ENCODE measurements at regions not wholly inside any gene's neighbourhood (a gene's known extent, or its start where the extent isn't known, plus 50 kb on each side); places are given as distances from the start of the nearest gene placed in this dataset.
"Not testable (repeated sequence)": the region's sequence is repeated elsewhere in the genome, so short reads cannot be mapped to it uniquely, and the experiment has no call there.

DNA sequence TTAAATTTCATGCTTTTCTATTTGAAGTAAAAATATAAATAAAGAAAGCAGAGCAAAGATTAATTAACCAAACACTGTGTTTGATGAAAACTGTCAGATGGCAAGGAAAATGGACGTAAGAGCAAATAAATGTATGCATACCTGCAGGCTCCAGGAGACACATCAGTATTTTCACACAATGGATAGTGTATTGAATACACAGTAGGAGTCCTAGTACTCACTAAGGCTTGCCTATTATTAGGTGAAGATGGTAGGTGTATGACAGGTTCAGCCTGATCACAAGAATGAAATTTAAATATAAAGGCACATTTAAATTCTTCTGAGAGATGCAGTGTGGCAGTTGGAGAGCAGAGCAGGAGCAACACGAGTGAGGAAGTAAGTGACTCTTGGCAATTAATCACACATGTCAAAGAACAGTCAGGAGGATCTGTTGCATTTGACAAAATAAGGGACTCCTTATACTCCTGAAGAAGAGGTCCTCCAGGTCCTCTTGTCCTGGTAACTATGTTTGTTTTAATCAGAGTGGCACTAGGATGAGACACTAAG is 106.0 kb upstream of the NDST4 start:
- Histone ChIP-seq H3K27ac (ENCODE audit: low read depth in 2 of 2, low read length in 2 of 2) (no peak overlapping the region), H3K9ac (ENCODE audit: low read depth in 1 of 2, low read length in 2 of 2) (no peak overlapping the region), H3K4me1 (ENCODE audit: control insufficient read depth in 2 of 2, insufficient read depth in 2 of 2, low read length in 2 of 2) (no peaks in the 10 kb centered on the region), H3K9me3 (ENCODE audit: control insufficient read depth in 2 of 2, low read length in 2 of 2) (no peaks in the 10 kb centered on the region), H3K27me3 (ENCODE audit: control insufficient read depth in 2 of 2, insufficient read depth in 2 of 2, low read length in 2 of 2) (no peaks in the 10 kb centered on the region), H3K4me3 (ENCODE audit: low read length in 2 of 2) (no peak overlapping the region), H3K36me3 (ENCODE audit: control insufficient read depth in 2 of 2, insufficient read depth in 2 of 2, low read length in 2 of 2) (no peaks in the 10 kb centered on the region)

DNA sequence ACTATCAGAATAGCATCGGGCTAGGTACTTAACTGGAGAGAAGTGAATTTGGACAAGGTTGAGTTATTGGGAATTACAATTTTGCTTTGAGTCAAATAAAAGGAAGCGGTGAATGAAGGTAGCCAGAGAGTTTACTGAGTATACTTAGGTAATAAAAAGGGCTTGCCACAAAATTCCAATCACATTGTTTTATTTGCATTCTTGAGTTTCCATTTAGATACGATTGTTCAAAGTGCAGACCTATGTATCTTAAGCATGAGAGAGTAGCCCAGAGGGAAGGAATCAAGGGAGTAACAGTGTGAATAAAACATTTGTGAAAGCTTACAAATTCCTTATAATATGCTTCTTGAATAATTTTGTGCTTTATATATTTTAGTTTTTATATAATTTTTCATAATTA is 102.5 kb upstream of the NDST4 start:
- no peak overlapping the region for H3K9ac ChIP-seq (ENCODE audit: low read depth in 1 of 2, low read length in 2 of 2)
- H3K4me1 ChIP-seq (ENCODE audit: control insufficient read depth in 2 of 2, insufficient read depth in 2 of 2, low read length in 2 of 2) = no peaks in the 10 kb centered on the region
- H3K4me3 ChIP-seq (ENCODE audit: low read length in 2 of 2) = no peak overlapping the region
- no peak overlapping the region for H3K27ac ChIP-seq (ENCODE audit: low read depth in 2 of 2, low read length in 2 of 2)
- no peaks in the 10 kb centered on the region for H3K27me3 ChIP-seq (ENCODE audit: control insufficient read depth in 2 of 2, insufficient read depth in 2 of 2, low read length in 2 of 2)
- H3K9me3 ChIP-seq (ENCODE audit: control insufficient read depth in 2 of 2, low read length in 2 of 2) = no peaks in the 10 kb centered on the region
- no peaks in the 10 kb centered on the region for H3K36me3 ChIP-seq (ENCODE audit: control insufficient read depth in 2 of 2, insufficient read depth in 2 of 2, low read length in 2 of 2)

DNA sequence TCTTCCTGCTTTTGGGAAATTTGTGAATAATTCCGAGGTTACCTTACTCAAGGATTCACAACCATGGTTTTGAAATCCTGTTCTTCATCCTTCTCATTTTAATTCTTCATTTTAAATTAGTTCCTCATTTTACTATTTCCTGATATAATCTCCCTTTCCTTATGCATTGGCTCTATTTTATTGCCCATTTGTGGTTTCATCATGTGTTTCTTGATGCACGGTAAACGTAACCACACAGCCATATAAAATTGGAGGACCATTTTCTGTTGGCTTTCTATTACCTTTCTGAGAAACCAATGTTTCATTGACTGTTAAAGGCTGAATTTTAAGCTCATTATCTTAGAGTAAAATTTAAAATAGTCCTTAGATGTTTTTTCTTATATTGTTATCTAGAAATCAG is 100.3 kb upstream of the NDST4 start:
- Histone ChIP-seq H3K36me3 (ENCODE audit: control insufficient read depth in 2 of 2, insufficient read depth in 2 of 2, low read length in 2 of 2) (no peaks in the 10 kb centered on the region), H3K9me3 (ENCODE audit: control insufficient read depth in 2 of 2, low read length in 2 of 2) (no peaks in the 10 kb centered on the region), H3K27ac (ENCODE audit: low read depth in 2 of 2, low read length in 2 of 2) (no peak overlapping the region), H3K4me3 (ENCODE audit: low read length in 2 of 2) (no peak overlapping the region), H3K9ac (ENCODE audit: low read depth in 1 of 2, low read length in 2 of 2) (no peak overlapping the region), H3K27me3 (ENCODE audit: control insufficient read depth in 2 of 2, insufficient read depth in 2 of 2, low read length in 2 of 2) (no peaks in the 10 kb centered on the region), H3K4me1 (ENCODE audit: control insufficient read depth in 2 of 2, insufficient read depth in 2 of 2, low read length in 2 of 2) (no peaks in the 10 kb centered on the region)

DNA sequence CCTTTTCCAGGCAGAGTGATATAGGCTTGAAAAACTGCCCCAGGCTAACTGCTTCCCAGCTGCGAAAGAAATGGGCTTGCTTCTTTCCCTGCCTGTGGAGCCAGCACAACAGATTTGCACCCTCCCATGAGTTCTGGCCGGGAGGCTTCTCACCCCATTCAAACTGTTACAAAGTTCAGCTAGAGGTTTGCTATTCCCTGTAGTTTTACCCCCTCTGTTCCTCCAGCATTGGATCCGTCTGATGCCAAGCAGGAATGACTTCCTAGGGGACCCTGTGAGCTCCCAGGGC is 87.6 kb upstream of the NDST4 start:
- H3K9me3 ChIP-seq (ENCODE audit: control insufficient read depth in 2 of 2, low read length in 2 of 2) = no peaks in the 10 kb centered on the region

DNA sequence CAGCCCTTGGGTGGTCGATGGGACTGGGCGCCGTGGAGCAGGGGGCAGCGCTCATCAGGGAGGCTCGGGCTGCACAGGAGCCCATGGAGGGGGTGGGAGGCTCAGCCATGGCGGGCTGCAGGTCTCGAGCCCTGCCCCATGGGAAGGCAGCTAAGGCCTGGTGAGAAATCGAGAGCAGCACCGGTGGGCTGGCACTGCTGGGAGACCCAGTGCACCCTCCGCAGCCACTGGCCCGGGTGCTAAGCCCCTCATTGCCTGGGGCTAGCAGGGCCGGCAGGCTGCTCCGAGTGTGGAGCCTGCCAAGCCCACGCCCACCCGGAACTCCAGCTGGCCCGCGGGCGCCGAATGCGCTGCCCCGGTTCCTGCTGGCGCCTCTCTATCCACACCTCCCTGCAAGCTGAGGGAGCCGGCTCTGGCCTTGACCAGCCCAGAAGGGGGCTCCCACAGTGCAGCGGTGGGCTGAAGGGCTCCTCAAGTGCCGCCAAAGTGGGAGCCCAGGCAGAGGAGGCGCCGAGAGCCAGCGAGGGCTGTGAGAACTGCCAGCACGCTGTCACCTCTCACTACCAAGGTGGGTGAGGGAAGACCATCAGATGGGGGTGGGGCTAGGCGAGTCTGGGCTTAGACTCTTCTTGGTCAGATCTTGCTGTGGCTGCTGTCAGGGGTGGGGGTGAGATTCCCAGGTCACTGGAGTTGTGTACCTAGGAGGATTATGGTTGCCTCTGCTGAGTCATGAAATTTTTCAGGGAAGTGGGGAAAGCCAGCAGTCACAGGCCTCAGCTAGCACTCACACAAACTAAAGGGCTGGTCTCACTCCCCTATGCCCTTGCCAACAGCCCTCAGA is 87.0 kb upstream of the NDST4 start:
- not testable (repeated sequence) for H3K9me3 ChIP-seq (ENCODE audit: control insufficient read depth in 2 of 2, low read length in 2 of 2); H3K4me1 ChIP-seq (ENCODE audit: control insufficient read depth in 2 of 2, insufficient read depth in 2 of 2, low read length in 2 of 2); H3K27ac ChIP-seq (ENCODE audit: low read depth in 2 of 2, low read length in 2 of 2); H3K4me3 ChIP-seq (ENCODE audit: low read length in 2 of 2); H3K36me3 ChIP-seq (ENCODE audit: control insufficient read depth in 2 of 2, insufficient read depth in 2 of 2, low read length in 2 of 2); H3K27me3 ChIP-seq (ENCODE audit: control insufficient read depth in 2 of 2, insufficient read depth in 2 of 2, low read length in 2 of 2); H3K9ac ChIP-seq (ENCODE audit: low read depth in 1 of 2, low read length in 2 of 2)

More for the DNA sequence above, 87.6 kb upstream of the NDST4 start:
- H3K4me3 ChIP-seq (ENCODE audit: low read length in 2 of 2) = no peak overlapping the region
- no peak overlapping the region for H3K27ac ChIP-seq (ENCODE audit: low read depth in 2 of 2, low read length in 2 of 2)
- no peaks in the 10 kb centered on the region for H3K27me3 ChIP-seq (ENCODE audit: control insufficient read depth in 2 of 2, insufficient read depth in 2 of 2, low read length in 2 of 2)
- H3K4me1 ChIP-seq (ENCODE audit: control insufficient read depth in 2 of 2, insufficient read depth in 2 of 2, low read length in 2 of 2) = no peaks in the 10 kb centered on the region
- no peaks in the 10 kb centered on the region for H3K36me3 ChIP-seq (ENCODE audit: control insufficient read depth in 2 of 2, insufficient read depth in 2 of 2, low read length in 2 of 2)
- H3K9ac ChIP-seq (ENCODE audit: low read depth in 1 of 2, low read length in 2 of 2) = no peak overlapping the region

DNA sequence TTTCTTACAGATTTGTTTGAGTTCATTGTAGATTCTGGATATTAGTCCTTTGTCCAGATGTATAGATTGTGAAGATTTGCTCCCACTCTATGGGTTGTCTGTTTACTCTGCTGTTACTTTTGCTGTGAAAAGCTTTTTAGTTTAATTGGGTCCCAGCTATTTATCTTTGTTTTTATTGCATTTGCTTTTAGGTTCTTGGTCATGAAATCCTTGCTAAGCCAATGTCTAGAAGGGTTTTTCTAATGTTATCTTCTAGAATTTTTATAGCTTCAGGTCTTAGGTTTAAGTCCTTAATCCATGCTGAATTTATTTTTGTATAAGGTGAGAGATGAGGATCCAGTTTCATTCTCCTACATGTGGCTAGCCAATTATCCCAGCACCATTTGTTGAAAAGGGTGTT is 81.2 kb upstream of the NDST4 start:
- not testable (repeated sequence) for H3K9me3 ChIP-seq (ENCODE audit: control insufficient read depth in 2 of 2, low read length in 2 of 2); H3K9ac ChIP-seq (ENCODE audit: low read depth in 1 of 2, low read length in 2 of 2); H3K4me1 ChIP-seq (ENCODE audit: control insufficient read depth in 2 of 2, insufficient read depth in 2 of 2, low read length in 2 of 2); H3K27ac ChIP-seq (ENCODE audit: low read depth in 2 of 2, low read length in 2 of 2); H3K36me3 ChIP-seq (ENCODE audit: control insufficient read depth in 2 of 2, insufficient read depth in 2 of 2, low read length in 2 of 2); H3K4me3 ChIP-seq (ENCODE audit: low read length in 2 of 2); H3K27me3 ChIP-seq (ENCODE audit: control insufficient read depth in 2 of 2, insufficient read depth in 2 of 2, low read length in 2 of 2)

DNA sequence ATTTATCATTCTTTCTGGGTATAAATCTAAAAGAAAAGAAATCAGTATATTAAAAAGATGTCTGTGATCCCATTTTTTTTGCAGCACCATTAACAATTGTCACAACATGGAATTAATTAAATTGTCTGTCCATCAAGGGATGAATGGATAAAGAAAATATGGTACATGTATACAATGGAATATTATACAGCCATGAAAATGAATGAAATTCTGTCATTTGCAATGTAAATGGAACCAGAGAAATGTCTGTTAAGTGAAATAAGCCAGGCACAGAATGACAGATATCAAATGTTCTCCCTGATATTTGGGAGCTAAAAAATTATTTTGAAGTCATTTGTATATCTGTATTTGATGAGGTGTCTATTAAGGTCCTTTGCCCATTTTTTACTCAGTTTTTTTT is 77.1 kb upstream of the NDST4 start:
- Histone ChIP-seq H3K9ac (ENCODE audit: low read depth in 1 of 2, low read length in 2 of 2) (no peak overlapping the region), H3K36me3 (ENCODE audit: control insufficient read depth in 2 of 2, insufficient read depth in 2 of 2, low read length in 2 of 2) (no peaks in the 10 kb centered on the region), H3K4me3 (ENCODE audit: low read length in 2 of 2) (no peak overlapping the region), H3K27me3 (ENCODE audit: control insufficient read depth in 2 of 2, insufficient read depth in 2 of 2, low read length in 2 of 2) (no peaks in the 10 kb centered on the region), H3K27ac (ENCODE audit: low read depth in 2 of 2, low read length in 2 of 2) (no peak overlapping the region), H3K4me1 (ENCODE audit: control insufficient read depth in 2 of 2, insufficient read depth in 2 of 2, low read length in 2 of 2) (no peaks in the 10 kb centered on the region), H3K9me3 (ENCODE audit: control insufficient read depth in 2 of 2, low read length in 2 of 2) (peaks cover 0 to 3% of the 10 kb centered on the region in 2 donors)

DNA sequence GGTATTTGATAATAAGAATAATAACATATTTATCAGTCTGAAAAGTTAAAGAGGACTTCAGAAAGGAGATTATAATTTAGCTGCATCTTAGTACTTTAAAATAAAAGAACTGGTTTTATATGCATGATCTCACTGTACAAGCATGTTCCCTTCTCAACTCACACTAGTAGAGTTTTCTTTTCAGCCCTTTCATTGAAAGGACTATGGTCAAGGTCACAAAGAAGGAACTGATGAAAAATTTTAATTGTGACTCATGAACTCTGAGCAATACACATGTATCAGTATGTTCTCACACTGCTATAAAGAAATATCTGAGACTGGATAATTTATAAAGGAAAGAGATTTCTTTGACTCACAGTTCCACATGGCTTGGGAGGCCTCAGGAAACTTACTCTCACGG is 73.7 kb upstream of the NDST4 start:
- no peaks in the 10 kb centered on the region for H3K36me3 ChIP-seq (ENCODE audit: control insufficient read depth in 2 of 2, insufficient read depth in 2 of 2, low read length in 2 of 2)
- no peak overlapping the region for H3K27ac ChIP-seq (ENCODE audit: low read depth in 2 of 2, low read length in 2 of 2)
- no peaks in the 10 kb centered on the region for H3K4me1 ChIP-seq (ENCODE audit: control insufficient read depth in 2 of 2, insufficient read depth in 2 of 2, low read length in 2 of 2)
- peaks cover 0 to 3% of the 10 kb centered on the region in 2 donors for H3K9me3 ChIP-seq (ENCODE audit: control insufficient read depth in 2 of 2, low read length in 2 of 2)
- H3K27me3 ChIP-seq (ENCODE audit: control insufficient read depth in 2 of 2, insufficient read depth in 2 of 2, low read length in 2 of 2) = no peaks in the 10 kb centered on the region
- no peak overlapping the region for H3K9ac ChIP-seq (ENCODE audit: low read depth in 1 of 2, low read length in 2 of 2)
- no peak overlapping the region for H3K4me3 ChIP-seq (ENCODE audit: low read length in 2 of 2)

DNA sequence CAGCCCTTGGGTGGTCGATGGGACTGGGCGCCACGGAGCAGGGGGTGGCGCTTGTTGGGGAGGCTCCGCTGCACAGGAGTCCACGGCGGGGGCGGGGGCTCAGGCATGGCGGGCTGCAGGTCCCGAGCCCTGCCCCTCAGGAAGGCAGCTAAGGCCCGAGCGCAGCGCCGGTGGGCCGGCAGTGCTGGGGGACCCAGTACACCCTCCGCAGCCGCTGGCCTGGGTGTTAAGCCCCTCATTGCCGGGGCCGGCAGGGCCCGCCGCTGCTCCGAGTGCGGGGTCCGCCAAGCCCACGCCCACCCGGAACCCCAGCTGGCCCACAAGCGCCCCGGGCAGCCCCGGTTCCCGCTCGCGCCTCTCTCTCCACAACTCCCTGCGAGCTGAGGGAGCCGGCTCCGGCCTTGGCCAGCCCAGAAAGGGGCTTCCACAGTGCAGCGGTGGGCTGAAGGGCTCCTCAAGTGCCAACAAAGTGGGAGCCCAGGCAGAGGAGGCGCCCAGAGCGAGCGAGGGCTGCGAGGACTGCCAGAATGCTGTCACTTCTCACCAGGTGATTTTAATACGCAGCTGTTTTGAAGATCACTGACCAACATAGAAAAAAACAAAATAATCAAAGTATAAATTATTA is 66.1 kb upstream of the NDST4 start:
- not testable (repeated sequence) for H3K4me1 ChIP-seq (ENCODE audit: control insufficient read depth in 2 of 2, insufficient read depth in 2 of 2, low read length in 2 of 2); H3K4me3 ChIP-seq (ENCODE audit: low read length in 2 of 2); H3K9ac ChIP-seq (ENCODE audit: low read depth in 1 of 2, low read length in 2 of 2)

DNA sequence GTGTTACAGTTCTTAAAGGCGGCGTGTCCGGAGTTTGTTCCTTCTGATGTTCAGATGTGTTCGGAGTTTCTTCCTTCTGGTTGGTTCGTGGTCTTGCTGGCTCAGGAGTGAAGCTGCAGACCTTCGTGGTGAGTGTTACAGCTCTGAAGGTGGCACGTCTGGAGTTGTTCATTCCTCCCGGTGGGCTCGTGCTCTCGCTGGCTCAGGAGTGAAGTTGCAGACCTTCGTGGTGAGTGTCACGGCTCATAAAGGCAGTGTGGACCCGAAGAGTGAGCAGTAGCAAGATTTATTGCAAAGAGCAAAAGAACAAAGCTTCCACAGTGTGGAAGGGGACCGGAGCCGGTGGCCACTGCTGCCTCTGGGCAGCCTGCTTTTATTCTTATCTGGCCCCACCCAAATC is 65.3 kb upstream of the NDST4 start:
- not testable (repeated sequence) for H3K9me3 ChIP-seq (ENCODE audit: control insufficient read depth in 2 of 2, low read length in 2 of 2); H3K4me3 ChIP-seq (ENCODE audit: low read length in 2 of 2)

More for the DNA sequence above, 66.1 kb upstream of the NDST4 start:
- not testable (repeated sequence) for H3K9me3 ChIP-seq (ENCODE audit: control insufficient read depth in 2 of 2, low read length in 2 of 2); H3K27me3 ChIP-seq (ENCODE audit: control insufficient read depth in 2 of 2, insufficient read depth in 2 of 2, low read length in 2 of 2); H3K36me3 ChIP-seq (ENCODE audit: control insufficient read depth in 2 of 2, insufficient read depth in 2 of 2, low read length in 2 of 2); H3K27ac ChIP-seq (ENCODE audit: low read depth in 2 of 2, low read length in 2 of 2)

More for the DNA sequence above, 65.3 kb upstream of the NDST4 start:
- not testable (repeated sequence) for H3K4me1 ChIP-seq (ENCODE audit: control insufficient read depth in 2 of 2, insufficient read depth in 2 of 2, low read length in 2 of 2); H3K27me3 ChIP-seq (ENCODE audit: control insufficient read depth in 2 of 2, insufficient read depth in 2 of 2, low read length in 2 of 2); H3K9ac ChIP-seq (ENCODE audit: low read depth in 1 of 2, low read length in 2 of 2); H3K27ac ChIP-seq (ENCODE audit: low read depth in 2 of 2, low read length in 2 of 2); H3K36me3 ChIP-seq (ENCODE audit: control insufficient read depth in 2 of 2, insufficient read depth in 2 of 2, low read length in 2 of 2)
